ENCODE measurements at regions not wholly inside any gene's neighbourhood (a gene's known extent, or its start where the extent isn't known, plus 50 kb on each side); places are given as distances from the start of the nearest gene placed in this dataset.

DNA sequence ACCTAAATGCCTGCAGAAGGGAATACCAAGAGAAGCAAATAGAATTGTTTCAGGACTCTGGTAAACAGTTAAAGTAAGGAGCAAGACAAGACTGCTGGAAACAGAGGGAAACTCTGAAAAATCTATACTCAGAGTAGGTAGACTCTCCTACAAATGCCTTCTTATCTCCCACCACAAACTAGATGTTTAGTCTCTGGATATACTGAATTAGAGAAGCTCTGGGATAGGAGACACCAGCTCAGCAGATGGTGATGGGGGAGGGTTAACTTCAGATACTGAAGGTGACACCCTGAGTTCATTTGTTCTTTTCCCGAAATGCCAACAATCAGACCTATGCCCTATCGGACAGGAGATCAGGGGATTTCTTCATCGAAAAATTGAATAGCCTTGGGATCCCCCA, 54.1 kb upstream of the CHD1 start:
- H3K4me1 ChIP-seq (ENCODE audit: control insufficient read depth, insufficient read depth, low read length), result no peaks in the 10 kb centered on the region
- Mint-ChIP-seq H3K9me3 (no peaks in the 10 kb centered on the region), H3K4me3 (no peak overlapping the region), H3K27me3 (ENCODE audit: insufficient read depth) (no peaks in the 10 kb centered on the region), H3K4me1 (peaks cover 6% of the 10 kb centered on the region), H3K36me3 (ENCODE audit: low read depth) (no peaks in the 10 kb centered on the region), H3K27ac (no peak overlapping the region)
- no peak overlapping the region for H3K9ac ChIP-seq (ENCODE audit: extremely low read depth, low read length, poor library complexity, severe bottlenecking)
- no peak overlapping the region for H3K4me3 ChIP-seq (ENCODE audit: low read length)
- H3K27ac ChIP-seq (ENCODE audit: low read depth, low read length), result no peak overlapping the region
- H3K9me3 ChIP-seq (ENCODE audit: control insufficient read depth, low read length), result no peaks in the 10 kb centered on the region
- H3K27me3 ChIP-seq (ENCODE audit: control insufficient read depth, insufficient read depth, low read length, poor library complexity, severe bottlenecking), result no peaks in the 10 kb centered on the region
- WGBS, 2 experiments (ENCODE audit: insufficient coverage in 1 of 2, insufficient read length in 1 of 2), result 93 to 97% methylated on average over 3 of the region's 3 CpGs
- DNase-seq, result no peak
- H3K36me3 ChIP-seq (ENCODE audit: control insufficient read depth, insufficient read depth, low read length), result no peaks in the 10 kb centered on the region
- TF ChIP-seq, protein P1, sequence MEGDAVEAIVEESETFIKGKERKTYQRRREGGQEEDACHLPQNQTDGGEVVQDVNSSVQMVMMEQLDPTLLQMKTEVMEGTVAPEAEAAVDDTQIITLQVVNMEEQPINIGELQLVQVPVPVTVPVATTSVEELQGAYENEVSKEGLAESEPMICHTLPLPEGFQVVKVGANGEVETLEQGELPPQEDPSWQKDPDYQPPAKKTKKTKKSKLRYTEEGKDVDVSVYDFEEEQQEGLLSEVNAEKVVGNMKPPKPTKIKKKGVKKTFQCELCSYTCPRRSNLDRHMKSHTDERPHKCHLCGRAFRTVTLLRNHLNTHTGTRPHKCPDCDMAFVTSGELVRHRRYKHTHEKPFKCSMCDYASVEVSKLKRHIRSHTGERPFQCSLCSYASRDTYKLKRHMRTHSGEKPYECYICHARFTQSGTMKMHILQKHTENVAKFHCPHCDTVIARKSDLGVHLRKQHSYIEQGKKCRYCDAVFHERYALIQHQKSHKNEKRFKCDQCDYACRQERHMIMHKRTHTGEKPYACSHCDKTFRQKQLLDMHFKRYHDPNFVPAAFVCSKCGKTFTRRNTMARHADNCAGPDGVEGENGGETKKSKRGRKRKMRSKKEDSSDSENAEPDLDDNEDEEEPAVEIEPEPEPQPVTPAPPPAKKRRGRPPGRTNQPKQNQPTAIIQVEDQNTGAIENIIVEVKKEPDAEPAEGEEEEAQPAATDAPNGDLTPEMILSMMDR (conservative IDR thresholded peaks at IDR 0.05), result no peak

All from endodermal cell (in vitro differentiated cells).